PC-3 (cell line): ENCODE measurements at regions not wholly inside any gene's neighbourhood (a gene's known extent, or its start where the extent isn't known, plus 50 kb on each side); places are given as distances from the start of the nearest gene placed in this dataset.
"Not testable (repeated sequence)": the region's sequence is repeated elsewhere in the genome, so short reads cannot be mapped to it uniquely, and the experiment has no call there.

Experiments used
- EZH2 ChIP-seq: fragments of 300-600 bp; sonication (generic); IDR thresholded peaks from one replicate; pipeline ENCODE4 v1.6.1; 2017; ENCODE audit warnings: antibody characterized with exemption, mild to moderate bottlenecking, low read length; ENCODE audit not compliant: unreplicated experiment
- TF ChIP-seq, protein P1 (sequence below): fragments of 300-600 bp; sonication (generic); conservative IDR thresholded peaks from 2 replicates; pipeline ENCODE4 v1.5.1; 2017; ENCODE audit warnings: antibody characterized with exemption, low read depth, mild to moderate bottlenecking, low read length

DNA sequence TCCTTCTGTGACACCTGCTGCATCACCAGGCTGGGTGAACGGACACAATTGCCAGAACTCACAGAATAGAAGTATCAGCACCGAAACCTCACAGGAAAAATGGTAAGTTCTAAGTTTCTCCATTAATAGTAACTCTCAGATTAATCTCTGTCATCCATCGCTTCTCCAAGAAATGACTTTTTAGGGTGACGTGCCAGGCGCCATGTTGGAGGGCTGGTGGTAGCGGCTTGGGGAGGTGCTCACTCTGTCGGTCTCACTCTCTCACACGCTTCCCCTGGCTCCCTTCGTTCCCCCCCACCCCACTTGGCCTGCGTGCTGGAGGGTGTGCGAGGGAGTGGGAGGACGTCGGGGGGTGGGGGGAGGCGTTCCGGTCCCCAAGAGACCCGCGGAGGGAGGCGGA is 85.6 kb downstream of the TFRC start:
- TF ChIP-seq EZH2 = not testable (repeated sequence)
- TF ChIP-seq, protein P1, sequence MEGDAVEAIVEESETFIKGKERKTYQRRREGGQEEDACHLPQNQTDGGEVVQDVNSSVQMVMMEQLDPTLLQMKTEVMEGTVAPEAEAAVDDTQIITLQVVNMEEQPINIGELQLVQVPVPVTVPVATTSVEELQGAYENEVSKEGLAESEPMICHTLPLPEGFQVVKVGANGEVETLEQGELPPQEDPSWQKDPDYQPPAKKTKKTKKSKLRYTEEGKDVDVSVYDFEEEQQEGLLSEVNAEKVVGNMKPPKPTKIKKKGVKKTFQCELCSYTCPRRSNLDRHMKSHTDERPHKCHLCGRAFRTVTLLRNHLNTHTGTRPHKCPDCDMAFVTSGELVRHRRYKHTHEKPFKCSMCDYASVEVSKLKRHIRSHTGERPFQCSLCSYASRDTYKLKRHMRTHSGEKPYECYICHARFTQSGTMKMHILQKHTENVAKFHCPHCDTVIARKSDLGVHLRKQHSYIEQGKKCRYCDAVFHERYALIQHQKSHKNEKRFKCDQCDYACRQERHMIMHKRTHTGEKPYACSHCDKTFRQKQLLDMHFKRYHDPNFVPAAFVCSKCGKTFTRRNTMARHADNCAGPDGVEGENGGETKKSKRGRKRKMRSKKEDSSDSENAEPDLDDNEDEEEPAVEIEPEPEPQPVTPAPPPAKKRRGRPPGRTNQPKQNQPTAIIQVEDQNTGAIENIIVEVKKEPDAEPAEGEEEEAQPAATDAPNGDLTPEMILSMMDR = not testable (repeated sequence)
